GM18505 (cell line): ENCODE measurements at regions not wholly inside any gene's neighbourhood (a gene's known extent, or its start where the extent isn't known, plus 50 kb on each side); places are given as distances from the start of the nearest gene placed in this dataset.

ENCODE experiments used
- ATAC-seq: cut with Tn5 transposase; IDR thresholded peaks from one replicate; pipeline ENCODE4 v1.9.1; 2021; ENCODE audit not compliant: unreplicated experiment
- POLR2A ChIP-seq: IDR thresholded peaks from 4 replicates; pipeline ENCODE4 v1.6.1; 2011; ENCODE audit warnings: borderline replicate concordance; ENCODE audit not compliant: insufficient read depth, insufficient read length; ENCODE audit errors: extremely low read depth

- no peak for ATAC-seq
- TF ChIP-seq POLR2A = no peak
These were observed 391.9 kb upstream of the ATP2B1 start for GRCh38 chr12:90100579-90100978.

- no peak for ATAC-seq
- TF ChIP-seq POLR2A = no peak
These were observed 390.6 kb upstream of the ATP2B1 start for GRCh38 chr12:90099288-90099687.

DNA sequence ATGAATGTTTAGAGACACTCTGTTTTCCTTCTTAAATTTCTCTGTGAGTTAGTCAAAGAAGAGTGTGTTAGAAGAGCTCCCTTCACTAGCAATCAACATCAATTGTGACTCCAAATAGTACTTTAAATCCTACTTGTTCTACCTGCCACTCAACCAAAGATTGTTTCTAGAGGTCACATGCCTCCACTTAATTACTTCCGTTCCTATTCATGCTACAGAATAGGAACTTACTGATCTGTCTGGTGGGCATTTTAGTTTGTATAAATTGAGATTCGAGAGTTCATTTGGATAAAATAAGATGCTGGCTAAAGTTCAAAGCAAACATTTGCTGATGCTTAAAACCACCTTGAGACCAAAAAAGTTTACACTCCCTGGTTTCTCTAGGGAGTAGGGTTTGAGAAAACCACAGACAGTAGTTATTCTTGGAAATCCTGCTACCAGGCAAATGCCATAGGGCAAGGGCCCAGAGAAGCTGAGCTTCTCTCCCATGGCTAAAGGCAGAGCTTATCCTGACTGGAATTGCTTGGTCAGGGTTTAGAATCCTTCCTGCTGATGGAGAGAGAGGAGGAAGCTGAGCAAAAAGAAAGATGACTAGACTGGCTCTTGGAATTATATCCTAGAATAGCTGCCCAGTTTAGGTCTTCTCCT is 389.6 kb upstream of the ATP2B1 start:
- ATAC-seq = no peak

DNA sequence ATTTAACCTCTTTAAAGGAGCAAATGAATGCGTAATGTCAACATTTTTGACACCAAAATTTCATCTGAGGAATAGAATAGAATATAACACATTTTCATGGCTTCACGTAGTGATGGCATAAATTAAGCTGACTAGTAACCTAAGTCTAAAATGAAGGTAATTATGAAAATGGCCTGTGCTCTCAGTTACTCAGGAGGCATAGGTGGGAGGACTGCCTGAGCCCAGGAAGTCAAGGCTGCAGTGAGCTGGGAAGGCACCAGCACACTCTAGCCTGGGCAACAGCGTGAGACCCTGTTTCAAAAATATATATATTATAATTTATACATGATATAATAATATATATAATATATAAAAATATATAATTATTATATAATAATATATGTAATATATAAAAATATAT is 383.2 kb upstream of the ATP2B1 start:
- no peak for ATAC-seq
- no peak for TF ChIP-seq POLR2A

More for the DNA sequence above, 389.6 kb upstream of the ATP2B1 start:
- no peak for TF ChIP-seq POLR2A

- no peak for TF ChIP-seq POLR2A
- ATAC-seq = no peak
These were observed 382.5 kb upstream of the ATP2B1 start for GRCh38 chr12:90090929-90091651.

- no peak for TF ChIP-seq POLR2A
- ATAC-seq = no peak
These were observed 377.6 kb upstream of the ATP2B1 start for GRCh38 chr12:90086281-90086680.

- ATAC-seq = no peak
These were observed 377.0 kb upstream of the ATP2B1 start for GRCh38 chr12:90085494-90086274.

GRCh38 chr12:90084018-90084417 is 375.4 kb upstream of the ATP2B1 start:
- no peak for TF ChIP-seq POLR2A
- no peak for ATAC-seq

More at GRCh38 chr12:90085494-90086274, 377.0 kb upstream of the ATP2B1 start:
- no peak for TF ChIP-seq POLR2A

DNA sequence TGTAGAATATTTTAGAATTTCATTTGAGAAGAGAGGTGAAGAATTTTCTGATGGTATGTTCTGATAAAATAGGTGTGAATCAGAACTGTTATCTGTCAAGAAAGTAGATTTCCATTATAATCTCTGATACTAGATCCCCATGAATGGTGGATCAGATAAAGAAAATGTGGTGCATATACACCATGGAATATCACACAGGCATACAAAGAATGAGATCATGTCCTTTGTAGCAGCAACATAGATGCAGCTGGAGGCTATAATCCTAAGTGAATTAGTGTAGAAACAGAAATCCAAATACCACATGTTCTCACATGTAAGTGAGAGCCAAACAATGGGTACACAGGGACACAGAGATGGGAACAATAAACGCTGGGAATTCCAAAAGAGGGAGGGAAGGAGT is 372.0 kb upstream of the ATP2B1 start:
- no peak for ATAC-seq

DNA sequence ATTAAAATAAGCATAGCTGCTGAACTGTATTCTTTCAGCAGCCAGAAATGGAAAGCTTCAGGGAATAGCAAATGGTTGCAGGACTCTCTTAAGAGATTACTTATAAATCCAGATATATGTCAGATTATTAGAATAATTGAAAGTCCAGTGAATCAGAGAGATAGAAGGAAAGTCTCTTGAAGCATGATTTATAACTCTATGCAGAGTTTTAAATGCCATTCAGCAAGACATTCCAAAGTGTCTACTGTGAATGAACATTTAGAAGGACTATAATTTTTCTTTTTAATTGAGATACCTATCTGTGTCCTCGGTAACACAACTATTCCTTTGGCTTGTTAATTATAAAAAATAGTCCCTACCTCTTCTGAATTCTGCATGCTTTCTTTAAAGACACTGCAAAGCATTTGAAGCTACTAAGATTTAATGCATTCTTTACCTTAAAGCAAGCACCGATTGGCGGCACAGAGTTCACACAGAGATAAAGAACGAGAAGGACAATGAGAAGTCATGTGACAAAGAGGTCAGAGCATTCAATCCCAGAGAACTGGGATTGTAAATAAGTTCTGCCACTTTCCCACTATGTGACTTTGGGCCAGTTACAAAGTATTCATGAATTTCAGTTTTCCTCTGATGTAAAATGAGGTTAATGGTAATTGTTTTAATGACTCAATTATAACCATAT is 371.0 kb upstream of the ATP2B1 start:
- no peak for ATAC-seq
- no peak for TF ChIP-seq POLR2A

More for the DNA sequence above, 372.0 kb upstream of the ATP2B1 start:
- TF ChIP-seq POLR2A = no peak

DNA sequence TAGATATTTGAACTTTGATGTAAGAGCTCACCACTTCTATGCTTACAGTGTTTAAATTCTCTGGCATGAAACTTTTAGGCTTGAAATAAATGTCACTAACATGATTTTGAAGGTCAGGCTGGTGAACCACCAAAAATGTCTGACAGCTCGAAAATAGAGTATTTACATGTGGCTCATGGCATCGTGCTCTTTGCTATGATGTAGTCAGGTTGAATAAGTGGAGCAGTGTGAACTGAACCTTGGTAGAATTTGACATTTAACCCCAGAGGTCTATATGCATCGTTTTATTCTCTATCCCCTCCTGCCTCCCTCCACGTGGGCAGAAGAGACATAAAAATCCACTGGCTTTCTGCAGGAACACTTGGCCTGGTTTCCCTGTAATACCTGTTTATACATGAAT is 369.7 kb upstream of the ATP2B1 start:
- TF ChIP-seq POLR2A = no peak
- ATAC-seq = no peak

- TF ChIP-seq POLR2A = no peak
- no peak for ATAC-seq
These were observed 369.1 kb upstream of the ATP2B1 start for GRCh38 chr12:90077756-90078155.

- ATAC-seq = no peak
- no peak for TF ChIP-seq POLR2A
These were observed 368.2 kb upstream of the ATP2B1 start for GRCh38 chr12:90076851-90077319.
